ENCODE measurements at regions not wholly inside any gene's neighbourhood (a gene's known extent, or its start where the extent isn't known, plus 50 kb on each side); places are given as distances from the start of the nearest gene placed in this dataset.
"Not testable (repeated sequence)": the region's sequence is repeated elsewhere in the genome, so short reads cannot be mapped to it uniquely, and the experiment has no call there.

DNA sequence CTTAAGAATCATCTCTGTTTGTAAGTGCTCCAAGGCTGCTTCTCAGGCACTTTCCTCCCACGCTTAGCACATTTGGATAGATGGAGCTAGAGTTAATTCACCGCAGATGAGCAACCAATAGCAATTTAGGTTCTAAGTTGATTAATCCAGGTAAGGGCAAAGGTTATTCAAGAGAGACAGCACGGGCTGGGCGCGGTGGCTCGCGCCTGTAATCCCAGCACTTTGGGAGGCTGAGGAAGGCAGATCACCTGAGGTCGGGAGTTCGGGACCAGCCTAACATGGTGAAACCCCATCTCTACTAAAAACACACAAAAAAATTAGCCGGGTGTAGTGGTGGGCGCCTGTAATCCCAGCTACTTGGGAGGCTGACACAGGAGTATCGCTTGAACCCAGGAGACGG lies 54.5 kb upstream of the UNC13C start:
- DNase-seq, result not testable (repeated sequence)

DNA sequence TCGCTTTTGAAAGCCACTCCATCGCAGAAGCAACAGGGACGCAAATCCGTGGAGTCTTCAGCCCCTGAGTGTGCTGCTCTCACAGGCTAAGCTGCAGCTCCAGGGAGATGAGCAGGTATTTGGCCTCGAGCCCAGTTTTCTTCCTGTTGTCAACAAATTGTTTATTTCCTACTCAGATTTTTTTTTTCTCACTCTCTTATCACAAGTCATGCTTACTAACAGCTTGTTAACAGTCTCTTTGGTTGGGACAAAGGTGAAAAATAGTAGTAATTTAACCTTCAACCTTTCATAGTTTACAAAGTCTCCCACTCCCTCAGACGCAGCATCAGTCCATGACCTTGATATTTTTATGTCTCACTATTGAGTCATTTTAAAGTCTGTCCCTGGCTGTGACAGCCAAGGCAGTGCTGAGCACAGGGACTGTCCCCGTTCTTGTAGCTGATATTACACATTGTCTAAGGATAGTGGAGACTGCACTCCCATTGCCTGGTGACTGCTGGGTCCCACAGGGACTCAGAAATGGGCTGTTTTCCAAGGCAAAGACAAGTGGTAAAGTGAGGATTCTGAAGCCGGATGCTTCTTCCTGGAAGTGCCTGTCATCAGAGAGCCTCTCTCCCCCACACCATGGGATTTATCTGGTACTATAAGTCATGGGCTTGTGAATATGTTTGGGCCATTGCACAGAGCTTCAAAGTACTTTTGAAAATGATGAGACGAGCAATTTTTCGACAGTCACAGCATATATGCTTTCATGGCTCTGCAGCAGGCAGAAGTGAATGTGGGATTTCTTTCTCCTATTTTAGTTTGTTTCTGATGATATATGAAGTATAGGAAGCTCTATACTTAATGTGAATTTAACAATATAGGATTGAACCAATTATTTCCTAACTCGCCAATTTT lies 59.8 kb upstream of the UNC13C start:
- peak; percentile 77 for DNase-seq

DNA sequence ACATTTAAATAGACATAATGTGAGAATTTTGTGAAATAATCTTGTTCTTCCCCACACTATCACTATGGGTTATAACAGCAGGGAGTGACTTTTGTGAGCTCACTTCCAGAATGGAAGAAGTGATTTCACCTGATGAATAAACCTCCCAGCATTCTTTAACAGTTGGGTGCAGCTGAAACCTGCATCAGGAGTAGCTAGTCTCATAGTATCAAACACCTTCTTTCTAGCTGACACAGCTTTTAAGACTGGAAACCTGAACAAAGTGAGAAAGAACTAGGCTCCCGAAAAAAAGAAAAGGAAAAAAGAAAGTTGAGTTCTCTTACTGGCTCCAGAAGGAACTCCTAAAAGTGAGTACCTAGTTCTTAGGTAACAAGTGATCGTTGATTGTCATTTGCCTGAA lies 61.1 kb upstream of the UNC13C start:
- no peak for DNase-seq

DNA sequence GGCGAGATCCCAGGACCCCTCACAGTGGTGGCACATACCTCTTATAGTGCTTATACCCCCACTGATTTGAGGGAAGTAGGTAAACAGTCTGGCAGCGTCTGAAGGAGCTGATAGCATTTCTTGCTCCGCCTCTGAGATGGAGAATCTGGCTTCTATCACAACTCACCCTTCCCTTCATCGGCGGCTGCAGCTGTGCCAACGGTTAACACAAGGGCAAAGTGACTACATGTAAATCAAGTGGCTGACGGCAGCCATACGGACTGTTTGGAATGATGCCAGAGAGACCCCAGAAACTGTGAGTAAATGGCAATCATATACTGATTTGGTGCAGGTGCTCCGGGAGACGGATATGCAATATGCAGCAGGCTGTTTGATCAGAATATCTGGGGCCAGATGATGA lies 66.8 kb upstream of the UNC13C start:
- DNase-seq, result peak; percentile 11

DNA sequence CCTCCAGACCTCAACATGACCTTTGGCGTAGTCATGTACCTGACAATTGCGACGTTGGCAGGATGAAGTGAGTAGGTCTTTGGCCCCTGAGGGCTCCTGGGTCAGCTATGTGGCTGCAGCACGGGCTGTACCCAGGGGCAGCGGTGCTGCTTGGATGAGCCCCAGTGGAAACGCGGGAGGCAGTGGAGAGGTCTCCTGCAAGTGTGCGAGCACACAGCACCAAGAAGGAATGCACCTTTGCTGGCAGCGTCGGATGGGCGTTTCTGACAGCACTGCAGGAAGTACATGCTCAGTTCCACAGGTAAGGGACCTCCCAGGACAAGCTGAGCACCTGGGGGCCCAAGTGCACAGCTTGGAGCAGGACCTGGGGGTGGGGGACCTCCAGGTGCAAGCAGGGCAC lies 67.4 kb upstream of the UNC13C start:
- peak; percentile 15 for DNase-seq

DNA sequence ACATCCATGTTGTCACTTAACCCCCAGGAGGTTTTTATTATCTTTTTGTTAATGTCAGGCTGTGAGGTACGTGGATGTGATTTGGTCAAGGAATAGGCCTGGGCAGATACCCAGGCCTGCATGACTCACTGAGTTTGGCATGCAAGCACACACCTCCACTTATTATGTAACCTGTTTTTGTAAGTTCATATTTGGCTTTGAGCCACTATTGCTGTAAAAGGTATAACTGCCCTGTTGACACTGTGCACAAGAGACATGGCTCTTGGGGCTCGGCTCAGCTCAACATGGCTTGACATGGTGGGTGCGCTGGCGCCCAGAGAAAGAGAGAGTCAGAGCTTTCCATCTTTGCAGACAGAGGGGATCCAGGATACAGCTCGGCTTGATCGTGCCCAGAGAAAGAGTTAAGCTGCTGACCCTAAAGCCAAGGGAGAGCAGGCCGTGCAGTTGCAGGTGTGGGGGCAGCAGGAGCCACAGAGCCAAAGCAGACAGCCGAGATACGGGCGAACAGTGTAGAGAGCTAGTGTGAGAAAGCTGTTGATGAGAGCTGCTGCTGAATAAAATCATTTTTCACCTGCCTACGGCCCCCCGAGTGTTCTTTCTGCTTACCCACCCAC lies 67.9 kb upstream of the UNC13C start:
- peak; percentile 88 for DNase-seq

DNA sequence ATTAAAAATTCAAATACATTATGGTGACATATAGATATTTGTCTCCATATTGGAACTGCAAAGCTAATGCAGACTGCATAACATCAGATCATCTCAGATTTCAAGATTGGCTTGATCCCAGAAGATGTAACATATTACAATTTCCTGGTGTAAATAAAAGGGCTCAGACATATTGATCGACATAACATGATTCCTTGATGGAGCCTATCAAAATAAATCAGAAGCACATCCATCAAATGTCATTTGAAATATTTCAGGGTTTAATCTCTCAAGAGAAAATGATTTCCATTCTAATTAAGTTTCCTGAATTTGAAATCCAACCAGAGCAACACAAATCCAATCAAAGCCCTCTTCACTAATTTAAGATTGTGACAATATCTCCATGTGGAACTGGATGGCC lies 75.1 kb upstream of the UNC13C start:
- no peak for DNase-seq

DNA sequence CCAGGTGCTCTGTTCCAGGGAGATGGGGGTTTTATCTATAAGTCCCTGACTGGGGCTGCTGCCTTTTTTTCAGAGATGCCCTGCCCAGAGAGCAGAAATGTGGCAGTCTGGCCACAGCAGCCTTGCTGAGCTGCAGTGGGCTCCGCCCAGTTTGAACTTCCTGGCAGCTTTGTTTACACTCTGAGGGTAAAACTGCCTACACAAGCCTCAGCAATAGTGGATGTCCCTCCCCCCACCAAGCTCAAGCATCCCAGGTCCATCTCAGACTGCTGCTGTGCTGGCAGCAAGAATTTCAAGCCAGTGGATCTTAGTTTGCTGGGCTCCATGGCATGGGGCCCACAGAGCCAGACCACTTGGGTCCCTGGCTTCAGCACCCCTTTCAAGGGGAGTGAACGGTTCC lies 84.8 kb upstream of the UNC13C start:
- peak; percentile 72 for DNase-seq

DNA sequence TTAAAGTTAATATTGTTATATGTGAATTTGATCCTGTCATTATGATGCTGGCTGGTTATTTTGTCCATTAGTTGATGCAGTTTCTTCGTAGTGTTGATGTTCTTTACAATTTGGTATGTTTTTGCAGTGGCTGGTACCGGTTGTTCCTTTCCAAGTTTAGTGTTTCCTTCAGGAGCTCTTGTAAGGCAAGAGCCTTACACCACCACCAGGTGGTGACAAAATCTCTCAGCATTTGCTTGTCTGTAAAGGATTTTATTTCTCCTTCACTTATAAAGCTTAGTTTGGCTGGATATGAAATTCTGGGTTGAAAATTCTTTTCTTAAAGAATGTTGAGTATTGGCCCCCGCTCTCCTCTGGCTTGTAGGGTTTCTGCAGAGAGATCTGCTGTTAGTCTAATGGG lies 86.4 kb upstream of the UNC13C start:
- peak; percentile 34 for DNase-seq

DNA sequence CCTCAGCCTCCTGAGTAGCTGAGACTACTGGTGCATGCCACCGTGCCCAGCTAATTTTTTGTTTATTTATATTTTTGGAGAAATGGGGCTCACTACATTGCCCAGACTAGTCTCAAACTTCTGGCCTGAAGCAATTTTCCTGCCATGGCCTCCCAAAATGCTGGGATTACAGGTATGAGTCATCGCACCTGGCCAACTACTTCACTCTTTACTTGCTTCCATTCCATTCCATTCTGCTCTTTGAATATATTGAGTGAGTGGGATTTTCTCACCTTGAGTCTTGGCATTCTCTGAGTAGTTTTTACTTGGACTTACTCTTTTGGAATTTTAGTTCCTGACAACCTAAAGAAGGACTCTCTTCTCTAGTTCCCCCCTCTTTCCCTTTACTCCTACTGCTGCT lies 93.8 kb upstream of the UNC13C start:
- DNase-seq, result no peak

DNA sequence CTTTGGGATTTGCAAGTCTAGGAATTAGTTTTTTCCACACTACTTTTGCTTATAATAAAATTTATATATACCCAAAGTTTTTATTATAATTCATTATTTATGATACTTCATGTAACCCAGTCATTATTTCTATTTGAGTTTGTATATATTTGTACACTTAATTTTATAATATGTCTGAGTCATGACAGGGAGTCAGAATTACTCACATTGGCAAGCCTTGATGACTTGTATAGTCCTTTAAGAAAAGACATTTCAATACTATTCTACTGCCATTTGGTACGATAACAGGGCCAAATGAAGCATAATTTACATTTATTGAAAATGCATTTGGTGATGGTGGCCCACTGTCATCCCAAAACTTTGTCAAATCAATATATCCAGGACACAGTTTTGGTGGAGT lies 95.9 kb upstream of the UNC13C start:
- DNase-seq, result no peak

DNA sequence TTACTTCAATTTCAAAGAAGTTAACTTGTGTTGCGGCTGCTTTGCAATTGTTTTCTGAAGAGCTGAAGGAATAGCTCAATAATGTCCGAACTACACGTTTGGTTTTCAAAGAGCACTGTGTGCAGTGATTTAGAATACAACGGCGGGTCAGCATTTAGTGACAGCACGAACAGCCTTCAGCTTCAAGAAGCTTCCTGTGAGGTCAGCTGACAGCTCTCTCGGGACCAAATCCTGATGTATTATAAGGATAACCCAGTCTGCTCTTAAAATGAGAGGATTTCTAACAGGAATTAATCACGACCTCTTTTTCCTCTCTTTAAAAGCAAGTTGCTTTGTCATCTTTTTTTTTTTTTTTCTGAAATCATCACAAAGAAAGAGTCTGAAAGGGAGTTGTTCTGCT lies 97.9 kb upstream of the UNC13C start:
- no peak for DNase-seq

DNA sequence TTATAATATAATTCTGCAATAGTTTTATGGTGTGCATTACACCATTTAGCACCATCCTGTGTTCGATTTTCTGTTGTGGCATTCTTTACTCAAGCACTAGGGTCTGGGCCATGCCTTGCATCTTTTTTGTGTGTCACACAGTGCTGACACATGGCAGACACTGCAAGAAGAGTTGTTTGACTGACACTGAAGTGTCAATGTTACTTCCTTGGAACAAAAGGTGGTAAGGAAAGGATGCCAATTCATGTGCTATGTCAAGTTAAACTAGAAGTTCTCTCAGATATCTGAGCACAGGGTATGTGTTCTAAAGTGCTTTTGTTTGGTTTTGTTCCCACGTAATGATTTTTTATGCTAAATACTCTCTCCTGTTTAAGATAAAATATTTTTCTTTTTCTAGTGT lies 102.5 kb upstream of the UNC13C start:
- DNase-seq, result no peak

DNA sequence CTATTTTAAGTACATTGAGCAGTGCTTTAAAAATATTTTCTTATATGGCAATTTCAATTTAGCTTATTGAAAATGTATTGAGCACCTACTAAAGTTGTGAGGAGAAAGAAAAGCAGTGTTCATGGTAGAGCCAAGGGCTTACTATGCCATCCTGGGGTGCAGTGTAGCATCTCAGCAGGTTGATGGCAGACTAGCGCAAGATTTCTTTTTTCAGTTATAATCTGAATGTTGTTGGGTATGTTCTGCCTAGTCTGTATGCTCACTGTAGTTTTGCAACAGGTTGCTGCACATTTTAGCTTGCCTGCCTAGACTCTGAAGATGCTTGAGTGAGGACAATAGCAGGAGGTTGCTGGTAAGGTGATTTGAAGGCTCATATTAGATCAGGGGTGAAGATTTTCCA lies 103.1 kb upstream of the UNC13C start:
- DNase-seq, result peak; percentile 15

DNA sequence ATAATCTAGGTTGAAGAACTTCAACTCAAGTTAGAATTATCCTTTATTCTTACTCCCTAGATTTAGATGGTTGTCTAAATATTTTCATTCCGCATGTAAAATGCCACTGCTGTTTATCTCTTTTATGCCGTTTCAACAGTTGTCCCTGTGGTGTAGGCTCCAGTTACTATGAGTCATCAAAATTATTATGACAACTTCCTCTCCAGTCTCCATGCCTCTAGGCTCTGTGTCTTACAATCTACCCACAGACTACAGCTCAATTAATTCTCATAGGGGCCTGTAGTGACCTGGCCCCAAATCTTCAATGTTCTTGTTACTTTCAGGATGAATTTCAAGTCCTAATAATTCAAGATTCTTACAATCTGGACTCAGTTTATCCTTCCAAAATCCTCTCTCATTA lies 105.8 kb upstream of the UNC13C start:
- peak; percentile 37 for DNase-seq

DNA sequence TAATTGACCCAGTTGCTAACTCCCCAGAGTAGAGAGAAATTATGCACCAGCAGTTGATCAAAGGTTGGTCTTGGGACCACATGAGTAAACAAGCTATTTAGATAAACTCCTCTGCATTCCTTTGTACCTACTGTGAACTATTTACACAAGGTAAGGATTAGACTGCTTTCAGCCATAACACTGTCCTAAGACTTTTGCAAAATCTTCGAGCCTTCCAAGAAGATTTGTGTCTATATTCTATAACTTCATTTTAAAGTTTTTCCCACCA lies 108.5 kb upstream of the UNC13C start:
- no peak for DNase-seq

DNA sequence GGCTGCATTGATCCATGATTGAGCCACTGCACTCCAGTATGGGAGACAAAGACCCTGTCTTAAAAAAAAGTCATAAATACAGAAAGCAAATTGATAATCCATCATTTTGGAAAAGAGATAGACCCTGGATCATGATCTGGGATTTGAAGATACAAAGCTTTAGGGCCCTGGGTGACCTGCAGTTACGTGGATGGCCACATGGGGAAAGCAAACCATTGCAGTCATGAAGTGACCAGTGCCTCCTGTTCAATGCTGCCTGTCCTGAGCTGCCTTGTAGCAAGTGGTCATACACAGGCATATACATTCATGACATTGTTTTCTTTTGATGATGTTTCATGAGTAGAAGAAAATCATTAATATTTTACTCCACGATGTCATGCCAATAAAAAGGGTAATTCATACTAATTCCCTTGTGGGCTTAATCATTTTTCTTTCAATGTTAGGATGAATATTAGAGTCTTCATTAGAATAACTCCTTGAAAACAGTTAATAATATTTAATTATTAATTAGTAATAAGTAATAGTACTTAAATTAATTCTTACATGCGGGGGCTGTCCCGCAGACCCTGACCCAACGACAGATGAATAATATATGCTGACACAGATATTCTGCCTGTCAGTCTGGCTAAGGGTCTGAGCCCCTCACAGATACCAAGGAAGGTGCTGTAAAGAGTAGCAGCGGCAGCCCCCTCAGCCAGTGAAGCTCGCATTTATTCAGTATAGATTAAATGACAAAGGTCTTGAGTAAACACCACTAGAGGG lies 109.0 kb upstream of the UNC13C start:
- DNase-seq, result peak; percentile 14

DNA sequence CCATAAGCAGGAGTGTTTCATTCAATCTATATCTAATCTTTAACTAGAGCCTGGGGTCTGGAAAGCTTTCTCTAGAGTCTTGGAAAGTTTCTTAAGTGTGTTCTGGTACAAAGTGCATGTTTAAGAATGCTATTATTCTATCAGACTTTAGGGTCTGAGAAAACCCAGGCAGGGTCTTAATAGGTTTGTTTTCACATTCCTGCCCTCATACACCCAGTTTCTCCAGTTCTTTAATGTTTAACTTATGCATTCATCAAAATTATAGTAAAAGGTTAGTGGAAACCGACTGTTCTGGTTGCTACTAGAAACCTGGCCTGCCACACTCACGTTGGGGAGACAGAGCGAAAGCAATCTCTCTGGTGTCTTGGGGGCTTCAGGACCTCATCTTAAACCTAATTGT lies 102.9 kb upstream of the WDR72 start:
- DNase-seq, result no peak

DNA sequence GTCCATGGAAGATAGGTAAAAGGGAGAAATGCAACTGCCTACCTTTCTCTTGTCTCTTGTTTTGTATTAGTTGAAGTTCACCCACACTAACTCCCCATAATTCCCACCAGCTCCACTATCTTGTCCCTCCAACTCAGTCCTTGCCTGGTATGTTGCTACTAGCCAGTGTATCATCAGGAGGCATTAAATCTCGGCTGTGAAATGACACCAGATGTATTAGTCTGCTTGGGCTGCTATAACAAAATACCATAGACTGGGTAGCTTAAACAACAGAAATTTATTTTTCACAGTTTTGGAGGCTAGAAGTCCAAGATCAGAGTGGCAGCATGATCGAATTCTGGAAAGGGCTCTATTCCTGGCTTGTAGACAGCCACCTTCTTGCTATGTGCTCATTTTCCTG lies 102.3 kb upstream of the WDR72 start:
- DNase-seq, result no peak

DNA sequence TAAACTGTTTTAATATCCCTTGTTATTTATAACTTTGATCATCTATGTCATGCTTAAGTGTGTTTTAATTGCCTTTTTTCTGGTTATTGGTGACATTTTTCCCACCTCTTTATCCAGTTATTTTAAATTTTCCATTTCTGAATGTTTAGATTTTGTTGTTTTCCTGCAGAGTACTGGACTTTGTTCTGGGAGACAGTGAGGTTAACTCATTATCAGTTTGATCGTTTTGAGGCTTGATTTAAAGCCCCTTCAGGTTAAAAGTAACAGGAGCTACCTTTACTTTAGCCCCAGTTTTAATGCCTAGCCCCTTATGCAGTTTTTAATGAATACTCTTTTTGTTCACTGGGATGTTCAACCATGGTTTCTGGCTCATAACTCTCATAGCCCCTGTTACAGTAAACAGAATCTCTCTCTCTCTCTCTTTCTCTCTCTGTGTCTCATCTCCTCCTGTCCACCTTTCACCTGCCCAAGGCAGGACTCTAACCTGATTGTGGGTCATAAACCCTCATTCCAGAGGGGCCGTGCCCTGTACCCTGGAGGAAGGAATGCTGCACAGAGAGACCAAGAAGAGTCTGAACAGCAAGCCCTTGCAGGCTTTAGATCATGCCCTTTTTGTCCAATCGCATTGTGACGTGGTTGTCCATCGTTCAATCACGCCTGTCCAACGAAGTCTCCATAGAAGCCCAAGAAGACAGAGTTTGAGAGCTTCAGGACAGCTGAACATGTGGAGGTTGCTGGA lies 91.8 kb upstream of the WDR72 start:
- no peak for DNase-seq

DNA sequence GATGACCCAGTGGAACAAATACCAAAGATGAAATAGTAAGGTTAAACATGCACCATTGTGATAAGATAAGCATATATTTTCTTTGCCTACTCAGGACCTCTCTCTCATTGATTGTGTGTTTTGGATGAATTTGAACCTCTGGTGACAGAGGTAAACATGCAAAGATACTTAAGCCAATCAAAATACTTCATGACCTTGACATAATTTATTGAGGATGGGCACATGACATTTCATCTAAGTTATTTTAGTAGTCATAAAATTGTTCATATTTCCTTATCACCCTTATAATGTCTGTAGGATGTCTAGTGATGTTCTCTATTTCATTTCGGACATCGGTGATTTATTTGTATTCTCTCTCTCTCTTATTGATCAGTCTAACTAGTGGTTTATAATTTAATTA lies 88.3 kb upstream of the WDR72 start:
- no peak for DNase-seq

DNA sequence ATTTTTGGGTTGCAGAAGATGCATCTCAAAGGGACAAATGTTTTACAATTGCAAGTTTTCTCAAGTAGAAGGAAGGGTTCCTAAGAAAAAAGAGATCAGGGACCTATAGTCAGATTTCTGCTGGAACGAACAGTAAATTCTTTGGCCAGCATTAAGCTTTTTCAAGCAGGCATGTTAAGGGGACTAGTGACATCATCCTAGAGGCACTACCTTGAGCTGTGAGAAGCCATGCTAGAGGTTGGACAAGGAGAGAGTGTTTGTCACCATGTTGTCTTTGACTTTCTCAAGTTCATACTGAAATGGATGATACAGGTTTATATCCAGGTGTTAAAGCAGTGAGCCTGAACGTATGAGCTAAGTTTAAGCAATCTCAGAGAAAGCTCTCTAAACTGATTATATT lies 85.2 kb upstream of the WDR72 start:
- DNase-seq, result no peak

DNA sequence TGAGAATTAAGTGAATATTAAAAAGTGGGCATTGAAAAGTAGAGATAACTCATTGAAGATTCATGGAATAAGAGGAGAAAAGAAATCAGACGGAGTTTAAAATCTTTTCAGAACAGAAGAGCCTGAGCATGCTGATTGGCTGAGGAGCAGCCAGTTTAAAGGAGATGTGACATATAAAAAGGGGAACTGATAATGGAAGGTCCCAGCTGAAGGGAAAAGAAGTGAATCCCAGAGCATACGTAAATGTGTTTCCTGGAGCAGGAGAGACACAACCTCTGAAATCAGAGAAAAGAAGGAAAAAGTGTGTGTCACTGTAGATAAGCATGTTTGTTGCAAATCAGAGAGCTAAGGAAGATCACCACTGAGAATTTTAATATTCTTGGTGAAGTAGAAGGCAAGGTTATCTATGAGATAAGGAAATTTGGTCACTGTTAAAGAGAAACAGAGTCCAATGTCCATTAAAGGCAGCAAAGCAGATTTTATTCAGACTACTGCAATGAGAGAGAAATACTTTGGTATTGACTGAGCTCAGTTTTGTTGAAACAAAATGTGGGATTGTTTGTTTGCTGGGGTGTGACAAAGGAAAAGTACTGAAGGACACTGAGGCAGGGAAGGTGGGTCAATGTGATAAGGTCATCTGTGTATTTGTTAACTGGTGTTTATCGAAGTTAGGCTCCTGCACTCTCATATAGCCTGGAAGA lies 84.6 kb upstream of the WDR72 start:
- DNase-seq, result no peak
